ENCODE measurements at regions not wholly inside any gene's neighbourhood (a gene's known extent, or its start where the extent isn't known, plus 50 kb on each side); places are given as distances from the start of the nearest gene placed in this dataset.

DNA sequence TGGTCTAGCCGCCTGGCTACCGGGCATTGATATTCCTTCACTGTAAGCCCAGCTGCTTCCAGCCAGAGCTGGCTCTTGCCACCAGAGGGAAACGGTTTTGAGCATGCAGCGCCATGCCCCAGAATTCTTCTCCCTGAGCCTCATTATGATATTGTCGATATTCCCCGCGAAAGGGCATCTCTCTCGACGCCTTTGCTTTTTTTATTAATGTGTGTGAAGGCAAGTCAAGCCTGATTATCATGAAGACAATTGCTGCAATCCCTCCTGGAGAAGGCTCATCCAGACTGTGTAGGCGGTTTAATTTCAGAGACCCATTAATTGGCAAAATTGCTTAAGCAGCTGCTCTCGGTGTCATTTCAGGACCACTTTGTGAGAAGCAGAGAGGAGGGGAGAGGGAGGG, 321.2 kb upstream of the TLE3 start:
- no peak for DNase-seq

DNA sequence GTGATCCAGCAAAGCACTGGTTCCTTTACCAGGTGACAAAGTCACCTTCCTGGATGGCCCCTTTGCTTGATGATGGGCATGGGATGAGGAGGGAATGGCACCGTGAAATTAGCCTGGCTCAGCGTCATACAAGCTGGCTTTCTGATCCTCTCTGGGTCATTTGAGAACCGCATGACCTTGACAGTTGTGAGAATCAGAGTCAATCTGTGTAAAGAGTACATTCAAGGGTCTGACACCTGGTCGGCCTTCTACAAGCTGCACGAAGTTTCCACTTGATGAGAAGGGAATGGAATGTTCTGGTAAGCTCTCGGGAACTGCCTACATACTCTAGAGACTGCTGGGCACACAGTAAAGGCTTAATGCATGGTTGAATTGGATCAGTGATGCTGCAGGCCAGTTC, 319.8 kb upstream of the TLE3 start:
- no peak for DNase-seq

DNA sequence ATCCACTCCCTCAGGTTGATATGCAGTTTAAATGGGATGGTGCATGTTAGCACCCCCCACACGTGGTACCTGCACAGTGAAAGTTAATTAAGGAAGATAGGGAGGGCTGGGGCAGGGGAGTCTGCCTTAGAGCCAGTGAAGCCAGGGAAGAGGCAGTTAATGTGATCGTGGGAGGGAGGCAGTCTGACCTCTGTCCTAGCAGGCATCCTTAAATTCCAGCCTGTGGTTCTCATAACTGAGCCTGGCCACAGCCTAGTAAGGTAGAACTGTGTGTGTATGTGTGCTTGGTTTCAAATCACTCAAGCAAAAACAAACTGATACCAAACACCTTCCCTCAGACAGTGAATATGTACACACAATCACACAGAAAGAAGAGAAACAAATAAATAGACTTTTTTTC, 319.1 kb upstream of the TLE3 start:
- no peak for DNase-seq

DNA sequence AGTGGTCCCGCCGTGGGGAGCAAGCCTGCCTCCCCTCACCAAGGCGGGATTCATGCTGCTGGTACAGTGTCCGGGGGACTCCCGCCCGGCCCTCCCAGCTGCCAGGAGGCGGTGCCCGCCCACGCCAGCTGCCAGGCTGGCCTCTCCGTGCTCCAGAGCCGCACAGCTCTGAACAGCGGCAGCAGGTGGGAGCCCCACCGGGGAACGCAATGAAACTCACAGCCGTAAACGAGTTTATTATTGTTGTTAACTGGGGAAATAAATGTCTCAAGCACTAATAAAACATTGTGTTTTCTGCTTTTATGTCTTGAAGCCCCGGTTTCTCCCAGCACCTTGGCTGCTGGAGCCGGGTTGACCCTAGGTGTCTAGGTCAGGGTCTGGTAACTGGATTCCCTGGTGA, 317.7 kb upstream of the TLE3 start:
- peak; percentile 20 for DNase-seq

DNA sequence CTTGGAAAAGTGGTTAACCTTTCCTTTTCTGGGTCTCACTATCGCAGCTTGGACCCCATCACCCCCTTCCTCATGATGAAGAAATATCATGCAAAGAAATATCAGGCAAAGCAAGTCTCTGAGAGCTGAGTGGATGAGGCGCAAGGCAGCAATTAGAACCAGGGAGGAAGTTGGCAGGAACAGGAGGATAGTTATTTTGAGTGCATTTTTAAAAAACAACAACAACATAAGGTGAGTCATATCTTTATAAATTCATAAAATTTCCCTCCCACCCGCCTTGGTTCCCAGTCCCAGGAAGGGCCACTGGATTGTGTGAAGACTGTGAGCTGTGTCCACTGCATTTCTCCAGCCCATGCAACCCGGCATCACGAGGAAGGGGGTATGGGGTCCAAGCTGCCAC, 316.9 kb upstream of the TLE3 start:
- DNase-seq = no peak

DNA sequence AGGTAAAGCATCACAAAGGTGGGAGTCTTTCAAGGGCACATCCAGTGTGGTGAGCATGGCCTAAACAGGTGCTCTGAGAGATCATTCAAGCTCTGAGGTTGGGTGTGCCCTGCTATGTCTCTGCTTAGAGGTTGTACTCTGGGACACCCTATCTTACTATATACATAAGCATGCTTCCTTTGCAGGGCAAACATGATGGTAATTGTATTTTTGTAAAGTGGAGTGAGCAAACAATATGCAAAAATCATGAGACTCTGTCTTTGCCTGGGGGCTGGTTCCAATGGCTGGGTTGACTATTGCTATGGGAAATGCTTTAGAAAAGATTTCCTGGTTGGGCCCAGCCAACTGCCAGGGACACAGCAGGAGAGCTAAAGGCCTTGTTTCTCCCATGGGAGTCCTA, 315.1 kb upstream of the TLE3 start:
- peak; percentile 42 for DNase-seq

DNA sequence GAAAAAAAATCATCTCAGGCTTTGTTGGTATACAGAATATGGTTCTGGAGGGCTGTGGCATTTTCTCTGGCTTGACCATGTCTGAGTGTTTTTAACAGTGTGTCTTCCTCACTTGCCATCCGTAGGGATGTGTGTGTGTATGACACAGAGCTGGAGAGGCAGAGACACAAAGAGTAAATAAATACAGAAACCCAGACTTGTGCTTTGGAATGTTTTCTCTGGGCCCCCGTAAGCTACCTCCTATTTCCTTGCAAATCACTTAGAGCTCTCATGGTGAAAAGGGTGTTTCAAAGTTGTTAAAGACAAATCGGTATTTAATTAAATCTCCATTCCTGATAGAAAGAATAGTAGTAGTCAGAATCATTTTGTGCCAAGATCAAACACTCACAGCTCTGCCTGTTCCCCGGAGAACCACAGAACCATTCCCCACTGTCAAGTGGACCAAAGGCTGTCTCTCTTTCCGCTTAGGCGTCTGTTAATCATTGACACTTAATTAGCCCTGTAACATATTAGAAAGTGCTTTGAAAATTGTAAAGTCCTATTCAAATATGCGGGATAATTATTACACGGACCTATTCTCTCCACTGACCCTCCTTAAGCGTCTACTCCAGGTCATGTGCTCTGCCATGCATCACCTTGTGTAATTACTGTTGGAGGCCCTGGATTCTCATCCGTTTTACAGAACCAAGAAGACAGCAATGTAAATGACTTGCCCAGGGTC, 313.6 kb upstream of the TLE3 start:
- no peak for DNase-seq

DNA sequence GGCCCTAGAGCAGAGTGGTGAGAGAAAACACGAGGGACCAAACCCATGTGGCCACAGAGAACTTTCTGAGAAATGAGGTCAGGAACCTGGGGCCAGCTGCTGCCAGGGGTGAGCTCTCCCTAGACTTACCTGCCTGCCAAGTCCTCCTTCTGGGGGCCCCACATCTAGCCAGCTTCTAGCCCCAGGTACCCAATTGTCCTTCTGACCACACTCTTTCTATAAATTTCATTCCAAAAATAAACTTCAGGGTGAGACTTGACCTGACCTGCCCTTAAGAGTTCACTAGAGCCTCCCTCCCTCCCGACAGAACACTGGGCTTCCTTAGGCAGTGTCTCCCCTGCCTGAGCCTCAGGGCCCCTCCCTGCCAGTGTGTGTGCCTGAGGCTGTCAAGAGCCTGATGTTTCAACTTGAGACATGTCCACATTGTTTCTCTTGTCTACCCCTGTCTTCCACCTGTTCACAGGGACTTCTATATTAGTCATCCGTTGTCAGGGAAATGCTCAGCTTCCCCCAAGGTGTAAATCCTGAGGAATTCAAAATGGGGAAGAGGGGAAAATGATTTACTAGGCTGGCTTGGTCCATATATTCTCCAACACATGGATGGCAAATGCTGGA, 312.8 kb upstream of the TLE3 start:
- DNase-seq = no peak

DNA sequence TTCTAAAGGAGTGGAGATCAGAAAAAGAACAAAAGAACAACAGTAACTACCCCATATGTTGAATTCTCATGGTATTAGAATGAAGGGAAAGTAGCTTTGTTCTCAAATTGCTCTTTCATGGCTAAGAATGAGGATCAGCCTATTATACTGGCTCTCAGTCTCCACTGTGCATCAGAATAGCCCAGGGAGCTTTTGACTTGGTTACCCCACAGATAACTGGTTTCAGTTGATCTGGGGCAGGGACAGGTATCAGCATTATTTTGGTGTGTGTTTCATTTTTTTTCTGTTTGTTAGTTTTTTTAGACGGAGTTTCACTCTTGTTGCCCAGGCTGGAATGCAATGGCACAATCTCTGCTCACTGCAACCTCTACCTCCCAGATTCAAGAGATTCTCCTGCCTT, 311.7 kb upstream of the TLE3 start:
- no peak for DNase-seq

DNA sequence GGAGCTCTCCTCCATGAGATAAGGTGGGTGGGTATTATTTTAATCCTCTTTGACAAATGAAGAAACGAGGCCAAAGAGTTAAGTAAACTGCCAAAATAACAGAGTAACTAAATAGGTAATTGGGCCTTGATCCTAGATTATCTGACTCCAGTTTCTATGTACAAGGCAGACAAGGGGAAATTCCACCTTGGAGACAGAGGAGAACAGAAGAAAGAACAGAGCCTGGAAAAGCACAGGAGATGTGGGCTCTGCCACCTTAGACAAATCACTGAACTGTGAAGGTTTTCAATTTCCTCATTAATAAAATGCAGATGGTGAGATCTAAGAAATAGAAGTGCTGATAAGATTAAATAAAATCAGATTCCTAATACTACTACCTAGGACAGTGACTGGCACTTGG, 310.2 kb upstream of the TLE3 start:
- no peak for DNase-seq

DNA sequence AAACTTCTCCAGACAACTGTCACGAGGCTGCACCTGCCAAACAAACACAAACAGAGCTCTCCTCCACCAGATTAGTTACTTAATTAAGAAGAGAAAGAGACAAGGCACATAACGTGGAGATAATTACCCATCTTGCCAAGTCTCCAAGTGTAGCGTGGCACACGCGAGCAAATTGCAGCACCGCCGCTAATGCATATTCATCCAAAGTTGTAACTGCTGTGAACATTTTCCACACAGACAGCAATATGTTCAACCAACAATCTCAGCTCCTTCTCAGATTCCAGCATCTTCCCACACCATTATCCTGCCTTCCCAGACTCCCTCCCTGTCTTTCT, 309.6 kb upstream of the TLE3 start:
- no peak for DNase-seq

DNA sequence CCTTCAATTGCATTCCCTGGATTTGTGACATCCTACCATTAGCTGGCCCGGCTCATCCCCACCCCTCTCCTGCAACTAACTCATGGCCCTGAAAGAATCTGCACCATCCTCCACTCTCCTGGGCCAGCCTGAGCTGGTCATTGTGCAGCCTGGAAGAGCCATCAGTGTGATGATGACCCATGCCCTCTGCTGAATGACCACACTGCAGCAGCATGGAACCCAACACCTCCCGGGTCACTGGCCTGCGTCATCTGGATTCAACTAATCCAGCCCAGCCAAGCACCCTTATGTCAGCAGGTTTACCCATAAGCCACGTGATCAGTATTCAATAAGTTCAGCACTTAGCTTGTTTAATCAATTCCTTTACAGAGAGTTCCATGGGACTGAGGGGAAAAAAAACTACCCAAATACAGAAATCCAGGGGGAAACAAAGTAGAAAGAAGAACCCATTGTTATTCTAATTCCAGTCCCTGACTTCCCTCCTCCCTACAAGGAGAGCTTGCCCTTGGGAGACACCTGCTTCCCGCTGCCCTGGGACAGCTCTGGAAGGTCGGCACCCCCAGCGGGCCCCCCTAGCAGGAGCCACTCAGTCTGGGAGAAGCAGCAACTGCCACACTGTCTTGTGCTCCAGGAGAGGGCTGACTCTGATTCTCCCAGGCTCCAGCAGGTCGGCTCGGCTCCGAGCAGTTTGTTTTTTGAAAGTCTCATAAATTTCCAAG, 309.1 kb upstream of the TLE3 start:
- no peak for DNase-seq

DNA sequence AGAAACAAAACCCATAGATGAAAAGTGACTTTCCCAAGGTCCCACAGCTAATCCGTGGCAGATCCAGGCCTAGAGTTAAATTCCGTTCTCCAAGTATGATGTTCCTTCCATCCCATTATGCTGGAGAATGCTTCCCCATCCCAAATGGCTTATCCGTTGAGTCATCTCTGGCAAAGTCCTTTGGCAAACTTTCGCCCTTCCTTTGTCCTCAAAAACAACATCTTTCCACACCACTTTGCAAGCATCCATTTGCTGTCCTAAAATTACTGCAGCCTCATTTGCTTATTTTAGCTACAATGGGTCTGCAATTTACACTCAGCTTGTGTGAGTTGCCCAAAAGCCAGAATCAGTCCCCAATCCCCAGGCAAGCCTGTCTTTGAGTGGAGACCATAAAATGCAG, 304.0 kb upstream of the TLE3 start:
- no peak for DNase-seq

DNA sequence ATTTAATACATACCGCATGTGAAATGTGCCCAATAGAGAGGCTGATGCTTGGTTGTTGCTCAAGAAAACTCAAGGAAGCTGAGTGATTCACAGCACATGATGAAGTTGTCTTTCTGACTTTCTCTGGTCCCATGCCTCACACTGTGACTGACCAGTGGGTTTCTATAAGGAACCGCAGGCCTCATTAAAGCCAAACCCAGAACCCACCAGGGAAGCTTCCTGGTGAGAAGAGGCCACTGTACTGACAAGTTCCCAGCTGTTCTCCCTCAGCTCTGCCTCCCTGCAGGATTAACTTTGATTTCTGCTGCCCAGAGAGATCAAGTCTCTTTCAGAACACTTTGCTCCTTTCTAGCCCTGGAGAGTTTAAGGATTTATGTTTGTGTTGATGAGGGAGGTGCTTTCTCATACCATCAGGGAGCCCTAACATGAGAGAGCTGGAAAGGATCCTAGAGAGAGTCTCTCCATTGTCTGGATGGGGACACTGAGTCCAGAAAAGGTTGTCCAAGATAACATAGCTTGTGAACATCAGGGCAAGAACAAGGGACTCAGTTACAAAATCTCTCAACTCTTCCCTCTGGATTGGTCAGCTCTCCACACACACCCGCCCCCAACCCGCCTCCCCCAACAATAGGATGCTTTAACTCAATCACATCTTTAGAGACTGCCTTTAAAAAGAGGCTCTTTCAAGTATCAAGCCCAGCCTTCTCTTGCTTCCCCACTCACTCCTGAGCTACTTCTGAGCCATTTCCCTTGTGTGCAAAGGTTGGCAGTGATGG, 303.2 kb upstream of the TLE3 start:
- no peak for DNase-seq

DNA sequence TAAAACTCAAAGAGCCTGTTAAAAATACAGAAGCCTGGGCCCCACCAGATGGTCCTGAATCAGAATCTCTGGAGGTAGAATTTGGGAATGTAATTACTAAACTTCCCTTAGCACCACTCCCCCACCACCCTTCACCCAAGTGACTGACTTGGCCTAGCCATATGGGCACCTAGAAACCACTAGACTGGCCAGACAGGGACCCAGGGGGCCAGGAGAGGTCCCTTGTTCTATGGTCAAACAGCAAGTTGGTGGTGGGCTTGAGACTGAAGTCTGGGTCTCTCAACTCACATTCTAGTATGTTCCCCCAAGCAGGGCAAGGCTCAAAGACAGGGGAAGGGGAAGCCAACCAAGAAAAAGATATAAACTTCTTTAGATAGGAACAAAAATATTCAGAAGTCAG, 301.5 kb upstream of the TLE3 start:
- DNase-seq = no peak

DNA sequence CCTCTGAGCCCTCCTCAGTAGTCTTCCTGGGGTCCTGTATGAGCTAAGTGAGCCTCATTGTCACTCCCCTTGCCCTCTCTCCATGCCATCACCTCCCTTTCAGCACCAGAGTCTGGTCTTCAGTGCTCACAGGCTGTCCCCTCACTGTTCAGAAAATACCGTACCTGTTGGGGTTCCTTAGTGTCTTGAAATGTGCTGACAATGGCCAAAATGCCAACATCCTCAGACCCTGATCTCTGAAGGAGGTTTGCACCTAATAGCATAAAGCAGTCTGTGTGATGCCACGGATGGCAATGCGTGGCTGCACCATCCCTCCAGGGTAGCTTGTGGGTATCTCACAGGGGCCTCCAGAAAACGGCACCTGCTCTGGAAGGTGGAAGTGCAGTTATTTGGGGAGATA, 301.0 kb upstream of the TLE3 start:
- DNase-seq = no peak

DNA sequence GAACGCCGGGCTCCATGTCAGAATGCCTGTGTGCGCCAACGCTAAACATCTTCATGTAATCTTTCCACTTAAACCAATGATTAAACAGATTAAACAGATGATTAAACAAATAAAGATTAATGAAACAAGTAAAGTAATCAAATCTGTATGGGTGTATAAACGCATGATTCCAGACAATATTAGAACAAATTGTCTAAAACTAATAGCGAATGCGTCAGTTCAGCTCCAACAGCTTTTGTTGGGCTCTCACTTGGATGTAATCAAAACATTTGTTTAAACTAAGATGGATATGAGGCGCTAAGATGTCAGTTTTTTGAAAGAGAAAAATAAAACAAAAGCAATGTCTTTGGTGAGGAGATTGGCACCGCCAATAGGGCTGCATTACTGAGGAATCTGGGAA, 299.1 kb upstream of the TLE3 start:
- no peak for DNase-seq

DNA sequence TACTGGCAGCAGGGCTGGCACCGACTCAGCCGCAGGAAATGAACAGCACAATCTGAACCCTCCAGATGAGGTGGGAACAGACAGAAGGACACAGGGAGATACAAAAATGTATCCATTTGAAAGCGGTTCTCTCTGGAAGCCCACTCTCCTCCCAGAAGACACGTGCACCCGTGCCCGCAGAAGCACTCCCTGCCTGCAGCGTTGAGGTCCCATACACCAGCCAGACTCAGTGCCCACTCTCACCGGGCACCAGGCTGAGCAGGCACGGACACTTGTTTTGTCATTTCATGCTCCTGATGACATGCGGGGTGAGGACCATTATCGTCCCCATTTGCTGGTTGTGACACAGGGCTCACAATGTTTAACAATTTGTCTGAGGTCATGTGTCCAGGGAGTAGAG, 297.4 kb upstream of the TLE3 start:
- no peak for DNase-seq

DNA sequence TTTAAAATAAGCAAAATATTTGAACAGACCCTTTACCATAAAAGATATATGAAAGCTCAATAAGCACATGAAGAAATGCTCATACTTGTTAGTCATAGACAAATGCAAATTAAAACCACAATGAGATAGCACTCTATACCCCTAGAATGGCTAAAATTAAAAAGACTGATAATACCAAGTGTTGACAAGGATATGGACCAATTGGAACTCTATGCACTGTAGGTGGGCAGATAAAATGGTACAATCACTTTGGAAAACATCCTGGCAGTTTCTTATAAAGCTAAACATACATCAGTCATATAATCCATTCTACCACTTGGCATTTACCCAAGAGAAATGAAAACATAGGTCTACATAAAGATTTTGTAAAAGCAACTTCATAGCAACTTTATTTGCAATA, 293.0 kb upstream of the TLE3 start:
- DNase-seq = no peak

DNA sequence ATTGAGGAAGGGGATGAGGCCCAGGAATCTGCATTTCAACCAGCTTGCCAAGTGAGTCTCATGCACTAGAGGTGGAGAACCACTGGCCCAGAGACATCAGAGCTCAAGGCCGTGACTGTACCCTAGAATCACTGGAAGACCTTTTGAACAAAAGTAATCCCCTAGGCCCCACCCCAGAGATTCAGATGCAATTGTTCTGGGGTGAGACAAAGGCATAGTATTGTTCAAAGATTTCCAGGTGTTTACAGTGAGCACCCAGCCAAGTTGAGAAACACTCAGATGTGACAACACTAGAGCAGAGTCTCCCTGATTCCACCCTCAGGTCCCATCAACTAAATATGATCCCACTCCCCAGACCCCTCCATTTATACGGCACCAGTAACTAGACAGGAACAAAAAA, 290.3 kb upstream of the TLE3 start:
- DNase-seq = no peak

DNA sequence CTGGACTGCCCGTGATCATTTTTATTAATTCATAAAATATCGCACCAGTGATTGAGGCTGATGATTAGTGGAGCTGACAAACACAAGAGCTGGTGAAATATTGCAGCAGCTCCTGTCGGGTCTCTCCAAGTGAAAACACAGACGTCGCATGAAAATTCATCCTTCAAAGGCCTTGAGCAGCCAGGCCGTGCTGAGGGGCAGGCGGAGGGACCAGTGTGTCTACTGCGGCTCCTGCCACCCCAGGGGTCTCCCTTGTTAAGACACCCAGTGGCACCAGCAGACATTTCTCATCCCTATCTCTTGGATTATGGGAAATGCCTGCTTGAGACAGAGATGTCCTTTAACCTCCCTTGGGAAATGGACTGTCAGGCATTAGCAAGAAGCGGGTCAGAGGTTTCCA, 289.4 kb upstream of the TLE3 start:
- DNase-seq = no peak

DNA sequence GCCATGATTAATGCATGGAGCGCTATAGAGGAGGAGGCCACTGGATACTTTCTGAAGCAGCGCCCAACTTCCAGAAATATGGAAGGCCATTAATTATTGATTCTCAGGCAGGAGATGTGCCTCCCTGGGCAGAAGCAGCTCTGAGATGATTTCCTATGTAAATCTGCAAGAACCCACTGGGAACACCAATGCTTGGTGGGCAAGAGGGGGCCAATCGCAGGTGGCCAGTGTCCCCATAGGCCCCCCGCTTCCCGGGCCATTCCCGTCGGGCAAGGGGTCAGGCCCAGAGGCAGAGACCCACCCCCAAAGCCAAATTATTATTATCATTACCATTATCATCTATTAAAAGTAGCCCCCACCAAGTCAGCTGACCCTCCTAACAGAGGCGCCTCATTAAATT, 288.0 kb upstream of the TLE3 start:
- no peak for DNase-seq

DNA sequence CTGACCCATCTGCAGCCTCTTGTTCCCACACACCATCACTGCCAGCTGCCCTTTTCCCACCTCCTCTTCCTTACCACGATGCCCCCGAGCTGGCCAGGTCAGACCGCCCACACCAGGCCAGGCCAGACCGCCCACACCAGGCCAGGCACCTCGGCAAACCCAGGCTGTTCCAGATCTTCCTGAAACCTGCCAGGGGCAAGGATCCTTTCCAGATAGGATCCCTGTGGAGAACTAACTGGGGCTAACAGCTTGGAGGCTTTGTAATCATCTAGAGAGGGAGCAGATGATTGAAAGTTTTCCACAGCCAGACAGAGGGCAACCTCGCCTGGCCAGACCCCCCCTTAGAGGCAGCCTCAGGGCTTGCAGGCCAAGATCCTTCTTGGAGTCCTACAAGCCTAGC, 287.3 kb upstream of the TLE3 start:
- no peak for DNase-seq

DNA sequence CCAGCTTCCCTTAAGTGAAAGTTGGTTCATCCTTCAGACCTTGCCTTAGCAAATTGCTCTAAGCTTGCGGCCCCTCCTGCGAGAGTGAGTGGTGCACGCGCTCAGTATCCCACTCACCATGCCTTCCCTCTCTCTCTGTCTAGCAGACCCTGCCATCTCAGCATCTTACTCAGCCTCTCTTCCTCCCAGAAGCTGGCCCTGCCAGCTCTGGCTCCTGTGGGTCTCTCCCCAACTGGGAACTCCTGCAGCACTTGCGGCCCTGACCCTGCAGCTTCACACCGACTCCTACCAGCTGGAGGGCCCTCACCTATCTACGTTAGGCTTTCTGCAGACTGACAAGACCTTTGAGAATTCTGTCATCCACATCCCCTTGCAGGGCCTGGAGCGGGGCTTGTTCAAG, 286.1 kb upstream of the TLE3 start:
- DNase-seq = no peak
